ENCODE measurements at regions not wholly inside any gene's neighbourhood (a gene's known extent, or its start where the extent isn't known, plus 50 kb on each side); places are given as distances from the start of the nearest gene placed in this dataset.
"Not testable (repeated sequence)": the region's sequence is repeated elsewhere in the genome, so short reads cannot be mapped to it uniquely, and the experiment has no call there.

DNA sequence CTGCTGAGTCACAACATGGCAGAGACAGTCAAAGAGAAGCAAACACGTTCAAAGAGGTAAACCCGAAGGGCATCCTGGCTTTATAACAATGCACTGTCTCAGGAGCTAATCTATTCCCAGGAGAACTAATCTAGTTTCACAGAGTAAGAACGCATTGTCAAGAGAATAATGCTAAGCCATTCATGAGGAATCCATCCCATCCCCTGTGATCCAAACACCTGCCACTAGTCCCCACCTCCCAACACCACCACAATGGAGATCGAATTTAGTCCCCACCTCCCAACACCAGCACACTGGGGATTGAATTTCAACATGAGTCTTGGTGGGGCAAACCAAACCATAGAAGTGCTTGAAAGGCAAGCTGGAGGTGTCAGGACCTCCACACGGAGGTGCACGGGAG lies 231.5 kb upstream of the ID4 start:
- no peaks in the 10 kb centered on the region for H3K4me1 ChIP-seq (ENCODE audit: control insufficient read depth, insufficient read depth, low read length)
- no peaks in the 10 kb centered on the region for H3K27me3 ChIP-seq (ENCODE audit: control insufficient read depth, insufficient read depth, low read length)
- H3K4me3 ChIP-seq (ENCODE audit: low read length) = no peak overlapping the region
- no peak overlapping the region for H3K9ac ChIP-seq (ENCODE audit: low read length)
- no peaks in the 10 kb centered on the region for H3K36me3 ChIP-seq (ENCODE audit: control insufficient read depth, insufficient read depth, low read length)
- no peaks in the 10 kb centered on the region for H3K9me3 ChIP-seq (ENCODE audit: control insufficient read depth, low read length)

DNA sequence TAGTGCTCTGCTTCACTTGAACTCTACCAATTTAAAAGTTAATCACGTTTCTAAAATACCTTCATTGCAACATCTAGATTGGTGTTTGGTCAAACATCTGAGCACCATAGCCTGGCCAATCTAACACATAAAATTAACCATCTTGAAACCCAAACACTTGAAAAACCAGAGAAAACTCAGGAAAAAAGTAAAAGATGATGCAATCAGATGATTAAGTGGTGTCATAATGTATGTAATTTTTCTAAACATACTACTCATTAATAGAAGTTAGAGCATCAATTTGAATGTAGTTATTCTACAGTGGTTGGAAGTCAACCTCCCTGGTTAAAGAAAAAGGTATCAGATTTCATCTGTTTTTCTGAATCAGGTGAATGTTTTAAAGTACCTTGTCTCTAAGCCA lies 228.6 kb upstream of the ID4 start:
- H3K9ac ChIP-seq (ENCODE audit: low read length) = no peak overlapping the region
- H3K4me1 ChIP-seq (ENCODE audit: control insufficient read depth, insufficient read depth, low read length) = no peaks in the 10 kb centered on the region
- H3K27me3 ChIP-seq (ENCODE audit: control insufficient read depth, insufficient read depth, low read length) = no peaks in the 10 kb centered on the region
- H3K36me3 ChIP-seq (ENCODE audit: control insufficient read depth, insufficient read depth, low read length) = no peaks in the 10 kb centered on the region
- no peaks in the 10 kb centered on the region for H3K9me3 ChIP-seq (ENCODE audit: control insufficient read depth, low read length)
- H3K4me3 ChIP-seq (ENCODE audit: low read length) = no peak overlapping the region

GRCh38 chr6:19609972-19610641 lies 227.1 kb upstream of the ID4 start:
- no peak overlapping the region for H3K9ac ChIP-seq (ENCODE audit: low read length)
- H3K36me3 ChIP-seq (ENCODE audit: control insufficient read depth, insufficient read depth, low read length) = no peaks in the 10 kb centered on the region
- H3K4me3 ChIP-seq (ENCODE audit: low read length) = no peak overlapping the region
- no peaks in the 10 kb centered on the region for H3K4me1 ChIP-seq (ENCODE audit: control insufficient read depth, insufficient read depth, low read length)
- no peaks in the 10 kb centered on the region for H3K27me3 ChIP-seq (ENCODE audit: control insufficient read depth, insufficient read depth, low read length)
- no peaks in the 10 kb centered on the region for H3K9me3 ChIP-seq (ENCODE audit: control insufficient read depth, low read length)

GRCh38 chr6:19612672-19613466 lies 224.3 kb upstream of the ID4 start:
- H3K36me3 ChIP-seq (ENCODE audit: control insufficient read depth, insufficient read depth, low read length); H3K9me3 ChIP-seq (ENCODE audit: control insufficient read depth, low read length); H3K27me3 ChIP-seq (ENCODE audit: control insufficient read depth, insufficient read depth, low read length); H3K4me3 ChIP-seq (ENCODE audit: low read length); H3K9ac ChIP-seq (ENCODE audit: low read length); H3K4me1 ChIP-seq (ENCODE audit: control insufficient read depth, insufficient read depth, low read length): not testable (repeated sequence)

GRCh38 chr6:19613678-19614077 lies 223.5 kb upstream of the ID4 start:
- H3K36me3 ChIP-seq (ENCODE audit: control insufficient read depth, insufficient read depth, low read length) = no peaks in the 10 kb centered on the region
- no peaks in the 10 kb centered on the region for H3K4me1 ChIP-seq (ENCODE audit: control insufficient read depth, insufficient read depth, low read length)
- no peaks in the 10 kb centered on the region for H3K9me3 ChIP-seq (ENCODE audit: control insufficient read depth, low read length)
- H3K27me3 ChIP-seq (ENCODE audit: control insufficient read depth, insufficient read depth, low read length) = no peaks in the 10 kb centered on the region
- no peak overlapping the region for H3K9ac ChIP-seq (ENCODE audit: low read length)
- H3K4me3 ChIP-seq (ENCODE audit: low read length) = no peak overlapping the region

- Histone ChIP-seq H3K36me3 (ENCODE audit: control insufficient read depth, insufficient read depth, low read length) (no peaks in the 10 kb centered on the region), H3K9me3 (ENCODE audit: control insufficient read depth, low read length) (no peaks in the 10 kb centered on the region), H3K4me1 (ENCODE audit: control insufficient read depth, insufficient read depth, low read length) (no peaks in the 10 kb centered on the region), H3K27me3 (ENCODE audit: control insufficient read depth, insufficient read depth, low read length) (no peaks in the 10 kb centered on the region), H3K4me3 (ENCODE audit: low read length) (no peak overlapping the region), H3K9ac (ENCODE audit: low read length) (no peak overlapping the region)
These were observed 221.1 kb upstream of the ID4 start for GRCh38 chr6:19616022-19616421.

DNA sequence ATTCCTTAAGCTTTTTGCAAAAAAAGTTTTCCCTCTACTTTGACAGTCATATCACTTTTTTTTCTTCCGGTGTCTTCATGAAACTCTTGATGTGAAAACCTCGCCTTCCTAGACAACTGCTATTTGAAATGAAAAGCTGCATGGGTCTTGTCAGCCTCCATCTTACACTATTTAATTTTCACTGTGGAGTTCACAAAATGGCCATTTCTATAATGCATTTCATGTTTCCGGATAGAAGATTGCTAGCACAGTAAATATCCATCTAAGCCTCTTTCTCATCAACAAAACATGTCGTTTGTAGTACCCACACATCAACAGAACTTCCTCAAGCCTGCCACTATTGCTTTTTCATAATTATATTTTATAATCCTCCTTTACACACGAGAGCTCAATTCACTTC lies 204.9 kb upstream of the ID4 start:
- Histone ChIP-seq H3K9ac (ENCODE audit: low read length) (no peak overlapping the region), H3K9me3 (ENCODE audit: control insufficient read depth, low read length) (no peaks in the 10 kb centered on the region), H3K36me3 (ENCODE audit: control insufficient read depth, insufficient read depth, low read length) (no peaks in the 10 kb centered on the region), H3K27me3 (ENCODE audit: control insufficient read depth, insufficient read depth, low read length) (no peaks in the 10 kb centered on the region), H3K4me3 (ENCODE audit: low read length) (no peak overlapping the region), H3K4me1 (ENCODE audit: control insufficient read depth, insufficient read depth, low read length) (no peaks in the 10 kb centered on the region)

DNA sequence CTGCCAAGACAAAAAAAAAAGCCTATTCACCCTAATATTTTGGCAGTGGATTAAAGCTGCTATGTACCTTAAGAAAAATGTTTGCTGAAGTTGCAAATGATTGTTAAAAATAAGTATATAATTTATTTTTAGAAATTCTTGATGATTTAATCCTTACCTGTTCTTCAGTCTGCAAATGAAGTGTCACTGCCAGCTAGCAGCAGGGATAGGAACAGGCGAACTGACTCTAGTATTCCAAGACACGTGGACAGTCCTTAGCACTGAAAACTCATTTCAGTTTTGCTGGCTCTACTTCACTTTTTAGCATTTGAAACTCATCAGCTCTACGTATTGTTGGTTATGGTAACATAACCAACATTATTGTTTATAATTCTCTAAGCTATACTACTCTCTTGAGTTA lies 204.4 kb upstream of the ID4 start:
- no peak overlapping the region for H3K4me3 ChIP-seq (ENCODE audit: low read length)
- H3K9me3 ChIP-seq (ENCODE audit: control insufficient read depth, low read length) = no peaks in the 10 kb centered on the region
- H3K4me1 ChIP-seq (ENCODE audit: control insufficient read depth, insufficient read depth, low read length) = no peaks in the 10 kb centered on the region
- no peaks in the 10 kb centered on the region for H3K27me3 ChIP-seq (ENCODE audit: control insufficient read depth, insufficient read depth, low read length)
- H3K9ac ChIP-seq (ENCODE audit: low read length) = no peak overlapping the region
- no peaks in the 10 kb centered on the region for H3K36me3 ChIP-seq (ENCODE audit: control insufficient read depth, insufficient read depth, low read length)

- Histone ChIP-seq H3K4me3 (ENCODE audit: low read length) (no peak overlapping the region), H3K9me3 (ENCODE audit: control insufficient read depth, low read length) (no peaks in the 10 kb centered on the region), H3K9ac (ENCODE audit: low read length) (no peak overlapping the region), H3K27me3 (ENCODE audit: control insufficient read depth, insufficient read depth, low read length) (no peaks in the 10 kb centered on the region), H3K4me1 (ENCODE audit: control insufficient read depth, insufficient read depth, low read length) (no peaks in the 10 kb centered on the region), H3K36me3 (ENCODE audit: control insufficient read depth, insufficient read depth, low read length) (no peaks in the 10 kb centered on the region)
These were observed 201.4 kb upstream of the ID4 start for GRCh38 chr6:19635728-19636127.

DNA sequence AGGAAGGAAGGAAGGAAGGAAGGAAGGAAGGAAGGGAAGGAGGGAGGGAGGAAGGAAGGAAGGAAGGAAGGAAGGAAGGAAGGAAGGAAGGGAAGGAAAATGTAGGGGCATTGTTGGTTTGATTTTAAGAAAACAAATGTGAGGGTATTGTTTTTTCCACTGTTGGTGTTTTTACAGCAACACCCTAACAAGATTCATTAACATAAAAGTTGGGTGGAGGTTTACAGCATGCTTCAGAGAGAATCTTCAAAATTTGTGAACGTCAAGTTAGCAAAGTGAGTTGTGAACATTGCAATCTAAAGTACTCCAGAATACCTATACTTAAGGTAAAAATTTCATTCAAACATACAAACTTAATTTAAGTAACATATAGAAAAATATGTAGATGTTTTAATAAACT lies 200.2 kb upstream of the ID4 start:
- Histone ChIP-seq H3K4me1 (ENCODE audit: control insufficient read depth, insufficient read depth, low read length) (no peaks in the 10 kb centered on the region), H3K9me3 (ENCODE audit: control insufficient read depth, low read length) (no peaks in the 10 kb centered on the region)

DNA sequence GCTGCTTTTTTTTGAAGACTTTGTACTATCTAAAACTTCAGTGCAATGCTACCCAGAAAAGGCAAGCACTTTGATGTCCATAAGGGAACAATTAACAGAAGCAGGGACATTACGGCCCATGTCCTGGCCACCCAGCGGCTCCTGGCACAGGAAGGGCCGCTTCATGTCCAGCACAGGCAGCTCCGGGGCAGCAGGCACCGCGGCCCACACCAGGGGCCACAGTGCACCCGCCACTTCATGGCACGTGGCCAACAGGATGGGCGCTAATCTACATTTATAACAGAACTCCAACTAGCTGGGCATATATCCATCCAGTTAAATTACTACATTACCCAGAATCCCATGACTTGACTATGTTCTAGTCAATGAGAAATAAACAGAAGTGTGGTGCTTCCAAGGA lies 198.2 kb upstream of the ID4 start:
- Histone ChIP-seq H3K4me1 (ENCODE audit: control insufficient read depth, insufficient read depth, low read length) (no peaks in the 10 kb centered on the region), H3K9me3 (ENCODE audit: control insufficient read depth, low read length) (no peaks in the 10 kb centered on the region), H3K9ac (ENCODE audit: low read length) (no peak overlapping the region), H3K27me3 (ENCODE audit: control insufficient read depth, insufficient read depth, low read length) (no peaks in the 10 kb centered on the region), H3K4me3 (ENCODE audit: low read length) (no peak overlapping the region), H3K36me3 (ENCODE audit: control insufficient read depth, insufficient read depth, low read length) (no peaks in the 10 kb centered on the region)

More for the DNA sequence above, 200.2 kb upstream of the ID4 start:
- Histone ChIP-seq H3K4me3 (ENCODE audit: low read length) (no peak overlapping the region), H3K9ac (ENCODE audit: low read length) (no peak overlapping the region), H3K36me3 (ENCODE audit: control insufficient read depth, insufficient read depth, low read length) (no peaks in the 10 kb centered on the region), H3K27me3 (ENCODE audit: control insufficient read depth, insufficient read depth, low read length) (no peaks in the 10 kb centered on the region)

DNA sequence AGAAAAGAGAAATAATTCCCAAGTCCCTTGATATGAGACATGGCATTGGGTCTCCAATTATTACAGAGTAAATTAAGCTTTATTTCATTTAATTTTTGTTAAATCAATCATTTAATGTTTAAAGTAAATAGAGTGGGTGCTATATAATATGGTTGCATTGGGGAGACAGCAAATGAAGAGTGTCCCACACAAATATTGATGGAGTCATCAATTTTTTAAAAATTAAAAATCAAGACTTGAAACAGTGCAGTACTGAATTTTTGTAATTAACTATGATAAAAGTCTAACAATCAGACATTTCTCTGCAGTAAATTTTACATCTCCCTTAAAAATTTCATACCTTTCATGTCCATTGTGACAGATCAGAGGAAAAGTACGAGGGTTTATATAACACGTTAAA lies 193.9 kb upstream of the ID4 start:
- Histone ChIP-seq H3K36me3 (ENCODE audit: control insufficient read depth, insufficient read depth, low read length) (no peaks in the 10 kb centered on the region), H3K9ac (ENCODE audit: low read length) (no peak overlapping the region), H3K4me3 (ENCODE audit: low read length) (no peak overlapping the region), H3K9me3 (ENCODE audit: control insufficient read depth, low read length) (no peaks in the 10 kb centered on the region), H3K27me3 (ENCODE audit: control insufficient read depth, insufficient read depth, low read length) (no peaks in the 10 kb centered on the region), H3K4me1 (ENCODE audit: control insufficient read depth, insufficient read depth, low read length) (no peaks in the 10 kb centered on the region)

All from mucosa of stomach (tissue), 1 donor.